ENCODE measurements at regions not wholly inside any gene's neighbourhood (a gene's known extent, or its start where the extent isn't known, plus 50 kb on each side); places are given as distances from the start of the nearest gene placed in this dataset.

DNA sequence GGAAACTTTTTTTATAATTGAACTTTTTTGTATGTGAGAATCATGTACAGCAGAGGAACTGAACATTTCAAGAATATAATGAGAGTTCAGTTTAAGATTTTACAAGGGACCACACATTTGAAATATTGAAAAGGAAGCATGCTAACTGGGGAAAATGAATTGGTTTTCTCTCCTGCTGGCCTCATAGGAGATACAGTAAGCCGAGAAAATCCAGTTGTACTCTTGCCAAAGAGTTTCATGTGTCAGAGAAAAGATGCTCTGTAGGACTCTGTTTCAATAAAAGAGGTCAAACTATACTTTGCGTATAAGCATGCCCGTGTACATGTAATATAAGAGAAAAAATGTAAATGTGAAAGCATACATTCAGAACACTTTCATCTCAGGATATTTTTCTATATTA is 393.5 kb upstream of the NRSN1 start:
- no peak overlapping the region for H3K27ac Mint-ChIP-seq (ENCODE audit: low read depth, unreplicated experiment)
- ChIA-PET CTCF (interaction anchor here (0.5 kb wide), 1 partner anchor 197 kb away, joined by 3 read pairs; no protein-coding TSS in a partner anchor), POLR2A (no interaction called here)
- no peak overlapping the region for H3K4me3 Mint-ChIP-seq (ENCODE audit: unreplicated experiment)
- H3K36me3 Mint-ChIP-seq (ENCODE audit: insufficient read depth, unreplicated experiment) = no peaks in the 10 kb centered on the region
- no TSS peak for BruUV-seq (replicated peaks)
- no peak for DNase-seq (ENCODE audit: unreplicated experiment)
- H3K27me3 Mint-ChIP-seq (ENCODE audit: insufficient read depth, unreplicated experiment) = no peaks in the 10 kb centered on the region
- H3K4me1 Mint-ChIP-seq (ENCODE audit: insufficient read depth, unreplicated experiment) = peaks cover 15% of the 10 kb centered on the region
- TF ChIP-seq, protein P1, sequence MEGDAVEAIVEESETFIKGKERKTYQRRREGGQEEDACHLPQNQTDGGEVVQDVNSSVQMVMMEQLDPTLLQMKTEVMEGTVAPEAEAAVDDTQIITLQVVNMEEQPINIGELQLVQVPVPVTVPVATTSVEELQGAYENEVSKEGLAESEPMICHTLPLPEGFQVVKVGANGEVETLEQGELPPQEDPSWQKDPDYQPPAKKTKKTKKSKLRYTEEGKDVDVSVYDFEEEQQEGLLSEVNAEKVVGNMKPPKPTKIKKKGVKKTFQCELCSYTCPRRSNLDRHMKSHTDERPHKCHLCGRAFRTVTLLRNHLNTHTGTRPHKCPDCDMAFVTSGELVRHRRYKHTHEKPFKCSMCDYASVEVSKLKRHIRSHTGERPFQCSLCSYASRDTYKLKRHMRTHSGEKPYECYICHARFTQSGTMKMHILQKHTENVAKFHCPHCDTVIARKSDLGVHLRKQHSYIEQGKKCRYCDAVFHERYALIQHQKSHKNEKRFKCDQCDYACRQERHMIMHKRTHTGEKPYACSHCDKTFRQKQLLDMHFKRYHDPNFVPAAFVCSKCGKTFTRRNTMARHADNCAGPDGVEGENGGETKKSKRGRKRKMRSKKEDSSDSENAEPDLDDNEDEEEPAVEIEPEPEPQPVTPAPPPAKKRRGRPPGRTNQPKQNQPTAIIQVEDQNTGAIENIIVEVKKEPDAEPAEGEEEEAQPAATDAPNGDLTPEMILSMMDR (IDR thresholded peaks at IDR 0.05; ENCODE audit: unreplicated experiment) = no peak
- no peaks in the 10 kb centered on the region for H3K9me3 Mint-ChIP-seq (ENCODE audit: unreplicated experiment)
- intact Hi-C loops (cut with micrococcal nuclease) = no loop called here

DNA sequence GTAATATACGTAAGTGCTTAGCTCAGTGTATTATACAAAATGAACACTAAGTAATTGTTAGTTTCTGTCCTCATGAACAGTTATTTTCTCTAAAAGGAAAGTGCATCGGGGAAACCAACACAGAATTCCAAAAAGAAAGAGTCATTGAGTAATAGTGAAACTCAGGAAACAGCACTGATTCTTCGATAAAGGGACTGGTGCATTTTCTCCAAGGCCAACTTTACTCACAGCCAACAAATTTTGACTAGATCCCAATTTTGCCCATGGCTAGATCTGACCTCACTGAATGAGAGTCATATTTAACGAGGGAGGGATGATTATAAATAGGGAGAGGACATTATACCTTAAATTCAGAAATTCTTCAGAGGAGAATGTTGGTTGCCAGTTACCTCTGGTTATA is 390.9 kb upstream of the NRSN1 start:
- H3K4me3 Mint-ChIP-seq (ENCODE audit: unreplicated experiment) = peak overlapping the region; percentile 58
- TF ChIP-seq, protein P1 (IDR thresholded peaks at IDR 0.05; ENCODE audit: unreplicated experiment) = no peak
- intact Hi-C loops (cut with micrococcal nuclease) = no loop called here
- peaks cover 9% of the 10 kb centered on the region for H3K4me1 Mint-ChIP-seq (ENCODE audit: insufficient read depth, unreplicated experiment)
- H3K27me3 Mint-ChIP-seq (ENCODE audit: insufficient read depth, unreplicated experiment) = no peaks in the 10 kb centered on the region
- ChIA-PET POLR2A (no interaction called here), CTCF (interaction anchor here (0.6 kb wide), 1 partner anchor 546 kb away, joined by 3 read pairs; no protein-coding TSS in a partner anchor)
- H3K9me3 Mint-ChIP-seq (ENCODE audit: unreplicated experiment) = no peaks in the 10 kb centered on the region
- H3K27ac Mint-ChIP-seq (ENCODE audit: low read depth, unreplicated experiment) = no peak overlapping the region
- H3K36me3 Mint-ChIP-seq (ENCODE audit: insufficient read depth, unreplicated experiment) = no peaks in the 10 kb centered on the region
- peak; percentile 41 for DNase-seq (ENCODE audit: unreplicated experiment)
- no TSS peak for BruUV-seq (replicated peaks)

DNA sequence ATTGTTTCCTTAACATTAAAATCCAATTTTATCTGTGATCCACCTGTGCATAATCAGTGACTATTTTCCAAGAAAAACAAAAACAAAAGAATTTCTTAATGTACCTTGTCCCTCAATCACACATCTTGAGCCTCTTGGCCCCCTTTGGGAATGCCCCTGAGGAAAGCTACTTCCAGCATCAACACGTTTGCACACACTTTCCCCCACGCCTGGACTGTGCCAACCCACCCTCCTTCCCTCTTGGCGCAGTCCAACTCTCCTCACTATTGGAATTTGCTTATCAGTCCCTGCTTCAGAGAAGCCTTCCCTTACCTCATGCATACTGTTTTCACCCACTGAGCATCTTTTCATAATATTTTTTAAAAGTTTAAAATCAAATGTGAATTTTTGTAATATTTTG is 389.4 kb upstream of the NRSN1 start:
- Mint-ChIP-seq H3K27me3 (ENCODE audit: insufficient read depth, unreplicated experiment) (no peaks in the 10 kb centered on the region), H3K4me1 (ENCODE audit: insufficient read depth, unreplicated experiment) (peaks cover 9% of the 10 kb centered on the region), H3K4me3 (ENCODE audit: unreplicated experiment) (no peak overlapping the region), H3K9me3 (ENCODE audit: unreplicated experiment) (no peaks in the 10 kb centered on the region), H3K27ac (ENCODE audit: low read depth, unreplicated experiment) (no peak overlapping the region), H3K36me3 (ENCODE audit: insufficient read depth, unreplicated experiment) (no peaks in the 10 kb centered on the region)
- CTCF ChIA-PET = interaction anchor here (0.6 kb wide), 1 partner anchor 205 kb away, joined by 3 read pairs; no protein-coding TSS in a partner anchor
- POLR2A ChIA-PET = no interaction called here
- TF ChIP-seq, protein P1 (IDR thresholded peaks at IDR 0.05; ENCODE audit: unreplicated experiment) = no peak
- DNase-seq (ENCODE audit: unreplicated experiment) = no peak
- intact Hi-C loops (cut with micrococcal nuclease) = no loop called here
- no TSS peak for BruUV-seq (replicated peaks)

DNA sequence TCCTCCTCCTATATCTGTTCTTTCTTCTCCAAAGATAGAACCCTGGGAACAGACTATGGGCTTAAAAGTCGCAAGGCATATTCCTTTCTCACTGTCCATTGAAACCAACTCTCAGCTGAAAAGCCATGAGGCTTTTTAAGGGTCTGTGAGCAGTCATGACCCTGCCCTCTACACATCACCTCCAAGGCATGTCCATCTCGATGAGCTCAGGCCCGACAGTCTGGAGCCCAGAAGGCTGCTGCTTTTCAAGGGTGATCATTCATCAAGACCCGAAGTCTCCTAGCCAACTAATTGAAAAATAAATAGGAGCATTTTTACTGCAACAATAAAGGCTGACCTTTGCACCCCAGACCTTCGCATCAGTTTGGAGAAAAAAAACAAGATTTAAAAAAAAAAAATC is 378.8 kb upstream of the NRSN1 start:
- no peaks in the 10 kb centered on the region for H3K9me3 Mint-ChIP-seq (ENCODE audit: unreplicated experiment)
- POLR2A ChIA-PET = no interaction called here
- no peaks in the 10 kb centered on the region for H3K27me3 Mint-ChIP-seq (ENCODE audit: insufficient read depth, unreplicated experiment)
- CTCF ChIA-PET = no interaction called here
- H3K4me1 Mint-ChIP-seq (ENCODE audit: insufficient read depth, unreplicated experiment) = no peaks in the 10 kb centered on the region
- no peak for DNase-seq (ENCODE audit: unreplicated experiment)
- no peaks in the 10 kb centered on the region for H3K36me3 Mint-ChIP-seq (ENCODE audit: insufficient read depth, unreplicated experiment)
- no TSS peak for BruUV-seq (replicated peaks)
- H3K27ac Mint-ChIP-seq (ENCODE audit: low read depth, unreplicated experiment) = no peak overlapping the region
- intact Hi-C loops (cut with micrococcal nuclease) = no loop called here
- H3K4me3 Mint-ChIP-seq (ENCODE audit: unreplicated experiment) = no peak overlapping the region
- TF ChIP-seq, protein P1 (IDR thresholded peaks at IDR 0.05; ENCODE audit: unreplicated experiment) = no peak
